ENCODE measurements at regions not wholly inside any gene's neighbourhood (a gene's known extent, or its start where the extent isn't known, plus 50 kb on each side); places are given as distances from the start of the nearest gene placed in this dataset.

DNA sequence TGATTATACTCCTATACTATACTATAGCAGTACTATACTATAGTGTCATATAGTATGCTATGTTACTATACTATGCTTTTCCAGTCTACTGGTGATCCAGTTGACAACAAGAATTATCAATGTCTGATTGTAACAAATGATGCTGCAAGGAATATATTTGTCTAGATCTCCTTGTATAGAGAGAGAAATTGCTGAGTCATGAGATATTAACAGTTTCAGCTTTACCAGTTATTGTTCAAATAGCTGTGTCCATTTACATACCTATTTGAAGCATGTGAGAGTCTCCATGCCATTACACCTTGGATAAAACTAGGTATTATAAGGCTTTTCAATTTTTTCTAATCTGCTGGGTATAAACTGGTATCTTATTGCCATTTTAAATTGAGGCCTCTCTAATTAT lies 136.4 kb upstream of the SKOR2 start:
- no peak for TF ChIP-seq POLR2AphosphoS5 (IDR thresholded peaks at IDR 0.05; ENCODE audit: low read depth, low read length)
- TF ChIP-seq TAF1 (IDR thresholded peaks at IDR 0.05; ENCODE audit: borderline replicate concordance, insufficient read depth, low read length) = no peak

Measured in PFSK-1 (cell line).